Mammary epithelial cell (primary cell): ENCODE measurements at regions not wholly inside any gene's neighbourhood (a gene's known extent, or its start where the extent isn't known, plus 50 kb on each side); places are given as distances from the start of the nearest gene placed in this dataset.

Source experiments
- EZH2 ChIP-seq: IDR thresholded peaks from 2 replicates; pipeline ENCODE4 v1.6.1; 2012; ENCODE audit warnings: low read length, inconsistent platforms, borderline replicate concordance
- TF ChIP-seq, protein P1 (sequence below), 2 donors: IDR thresholded peaks in 1 of 2; conservative IDR thresholded peaks in 1 of 2; 2 replicates each; pipeline ENCODE4 v1.5.1; 2011 to 2012; ENCODE audit warnings: inconsistent platforms in 2 of 2, low read length in 2 of 2, mild to moderate bottlenecking in 2 of 2, control low read depth in 1 of 2, low read depth in 1 of 2; ENCODE audit not compliant: insufficient read depth in 1 of 2; ENCODE audit errors: extremely low read depth in 1 of 2

DNA sequence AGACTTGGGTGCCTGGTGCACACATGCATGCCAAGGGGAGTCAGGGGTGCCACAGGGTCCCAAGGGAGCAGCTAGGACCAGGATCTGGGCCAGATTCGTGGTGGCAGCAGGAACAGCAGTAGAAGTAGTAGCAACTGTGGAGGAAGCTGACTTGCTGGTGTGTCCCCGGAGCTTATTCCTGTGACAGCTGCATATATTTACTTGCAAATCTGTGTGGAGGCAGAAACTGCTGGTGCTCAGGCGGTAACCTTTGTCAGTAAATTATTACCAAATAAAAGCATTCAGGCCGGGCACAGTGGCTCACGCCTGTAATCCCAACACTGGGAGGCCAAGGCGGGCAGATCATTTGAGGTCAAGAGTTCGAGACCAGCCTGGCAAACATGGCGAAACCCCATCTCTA is 67.4 kb upstream of the RAB18 start:
- TF ChIP-seq, protein P1, sequence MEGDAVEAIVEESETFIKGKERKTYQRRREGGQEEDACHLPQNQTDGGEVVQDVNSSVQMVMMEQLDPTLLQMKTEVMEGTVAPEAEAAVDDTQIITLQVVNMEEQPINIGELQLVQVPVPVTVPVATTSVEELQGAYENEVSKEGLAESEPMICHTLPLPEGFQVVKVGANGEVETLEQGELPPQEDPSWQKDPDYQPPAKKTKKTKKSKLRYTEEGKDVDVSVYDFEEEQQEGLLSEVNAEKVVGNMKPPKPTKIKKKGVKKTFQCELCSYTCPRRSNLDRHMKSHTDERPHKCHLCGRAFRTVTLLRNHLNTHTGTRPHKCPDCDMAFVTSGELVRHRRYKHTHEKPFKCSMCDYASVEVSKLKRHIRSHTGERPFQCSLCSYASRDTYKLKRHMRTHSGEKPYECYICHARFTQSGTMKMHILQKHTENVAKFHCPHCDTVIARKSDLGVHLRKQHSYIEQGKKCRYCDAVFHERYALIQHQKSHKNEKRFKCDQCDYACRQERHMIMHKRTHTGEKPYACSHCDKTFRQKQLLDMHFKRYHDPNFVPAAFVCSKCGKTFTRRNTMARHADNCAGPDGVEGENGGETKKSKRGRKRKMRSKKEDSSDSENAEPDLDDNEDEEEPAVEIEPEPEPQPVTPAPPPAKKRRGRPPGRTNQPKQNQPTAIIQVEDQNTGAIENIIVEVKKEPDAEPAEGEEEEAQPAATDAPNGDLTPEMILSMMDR (conservative IDR thresholded peaks at IDR 0.05 in 1 of 2, IDR thresholded peaks at IDR 0.05 in 1 of 2; ENCODE audit: extremely low read depth in 1 of 2, insufficient read depth in 1 of 2, low read depth in 1 of 2, low read length in 2 of 2), result no peak
- no peak for TF ChIP-seq EZH2
